ENCODE measurements at regions not wholly inside any gene's neighbourhood (a gene's known extent, or its start where the extent isn't known, plus 50 kb on each side); places are given as distances from the start of the nearest gene placed in this dataset.

DNA sequence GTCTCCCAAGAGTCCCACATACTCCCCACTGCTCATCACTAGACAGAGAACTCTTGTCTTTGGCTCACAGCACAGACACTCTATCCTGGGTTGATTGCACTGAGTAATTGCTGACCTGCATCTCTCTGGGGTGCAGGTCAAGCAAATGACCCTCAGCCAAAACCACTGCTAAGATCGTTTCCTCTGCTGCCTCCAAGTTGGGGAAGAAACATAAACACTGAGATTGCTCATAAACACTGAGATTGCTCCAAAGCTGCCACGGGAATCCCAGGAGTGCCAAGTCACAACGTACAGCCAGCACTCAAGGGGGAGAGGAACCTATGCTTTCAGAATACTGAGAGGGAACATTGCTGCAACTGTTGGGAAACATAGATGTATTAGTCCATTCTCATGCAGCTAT lies 1402.1 kb upstream of the ACO1 start:
- TF ChIP-seq, protein P1, sequence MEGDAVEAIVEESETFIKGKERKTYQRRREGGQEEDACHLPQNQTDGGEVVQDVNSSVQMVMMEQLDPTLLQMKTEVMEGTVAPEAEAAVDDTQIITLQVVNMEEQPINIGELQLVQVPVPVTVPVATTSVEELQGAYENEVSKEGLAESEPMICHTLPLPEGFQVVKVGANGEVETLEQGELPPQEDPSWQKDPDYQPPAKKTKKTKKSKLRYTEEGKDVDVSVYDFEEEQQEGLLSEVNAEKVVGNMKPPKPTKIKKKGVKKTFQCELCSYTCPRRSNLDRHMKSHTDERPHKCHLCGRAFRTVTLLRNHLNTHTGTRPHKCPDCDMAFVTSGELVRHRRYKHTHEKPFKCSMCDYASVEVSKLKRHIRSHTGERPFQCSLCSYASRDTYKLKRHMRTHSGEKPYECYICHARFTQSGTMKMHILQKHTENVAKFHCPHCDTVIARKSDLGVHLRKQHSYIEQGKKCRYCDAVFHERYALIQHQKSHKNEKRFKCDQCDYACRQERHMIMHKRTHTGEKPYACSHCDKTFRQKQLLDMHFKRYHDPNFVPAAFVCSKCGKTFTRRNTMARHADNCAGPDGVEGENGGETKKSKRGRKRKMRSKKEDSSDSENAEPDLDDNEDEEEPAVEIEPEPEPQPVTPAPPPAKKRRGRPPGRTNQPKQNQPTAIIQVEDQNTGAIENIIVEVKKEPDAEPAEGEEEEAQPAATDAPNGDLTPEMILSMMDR (conservative IDR thresholded peaks at IDR 0.05; ENCODE audit: low read length) = no peak
- TF ChIP-seq EZH2phosphoT487 (IDR thresholded peaks at IDR 0.05; ENCODE audit: borderline replicate concordance) = no peak
- Histone ChIP-seq H3K9me2 (replicated peaks; ENCODE audit: low read depth, low read length) (no peaks in the 10 kb centered on the region), H3K4me1 (ENCODE audit: insufficient read depth, low read length, poor library complexity, severe bottlenecking) (no peaks in the 10 kb centered on the region), H3K4me2 (ENCODE audit: low read depth, low read length, poor library complexity, severe bottlenecking) (no peak overlapping the region), H4K20me1 (ENCODE audit: insufficient read depth, low read length, poor library complexity, severe bottlenecking) (no peaks in the 10 kb centered on the region), H3K27me3 (ENCODE audit: insufficient read depth, low read length, poor library complexity, severe bottlenecking) (no peaks in the 10 kb centered on the region), H3F3A (ENCODE audit: low read depth) (no peaks in the 10 kb centered on the region), H3K9ac (ENCODE audit: low read depth, low read length, poor library complexity, severe bottlenecking) (no peak overlapping the region), H2AFZ (ENCODE audit: low read length) (no peak overlapping the region), H3K4me3 (ENCODE audit: low read length, poor library complexity, severe bottlenecking) (no peak overlapping the region), H3K9me3 (ENCODE audit: insufficient read depth, low read depth, low read length) (no peaks in the 10 kb centered on the region; the same call in 1 of the 2 replicates), H3K79me2 (ENCODE audit: insufficient read depth, low read length) (no peaks in the 10 kb centered on the region), H3K36me3 (ENCODE audit: insufficient read depth, low read length) (no peaks in the 10 kb centered on the region)

DNA sequence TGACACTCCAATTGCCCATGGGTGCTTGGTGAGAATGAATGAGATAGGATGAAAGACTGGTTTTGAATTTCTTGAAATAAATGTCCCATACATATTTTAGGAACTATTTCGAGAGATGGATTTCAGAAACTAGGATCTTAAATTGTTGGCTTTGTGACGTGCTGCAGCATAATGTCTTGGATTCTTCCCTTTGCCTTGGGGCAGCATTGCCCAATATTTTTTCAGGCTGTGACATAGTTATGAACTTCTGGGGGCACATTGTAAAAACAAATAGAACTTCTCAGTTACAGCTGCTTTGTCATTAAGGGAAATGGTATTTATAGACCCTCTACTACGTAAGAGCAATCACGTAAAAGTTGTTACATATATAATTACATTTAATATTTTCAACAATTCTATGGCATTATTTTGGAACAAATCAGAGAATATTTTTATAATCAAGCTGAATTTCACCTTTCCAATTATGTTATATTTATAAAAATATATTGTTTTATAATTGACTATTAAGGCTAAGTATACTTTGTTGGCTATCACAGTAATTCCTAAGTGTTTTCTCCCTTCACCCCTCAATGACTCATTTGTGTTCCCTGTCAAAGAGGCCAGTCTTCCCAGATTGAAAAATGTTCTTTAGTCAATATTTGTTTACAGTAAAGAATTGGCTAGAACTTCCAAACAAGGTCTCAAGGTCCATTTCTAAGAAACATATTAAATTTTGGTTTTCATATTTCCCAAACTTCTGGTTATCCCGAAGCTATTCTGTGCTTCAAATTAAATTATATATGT lies 1388.3 kb upstream of the ACO1 start:
- H3K36me3 ChIP-seq (ENCODE audit: insufficient read depth, low read length) = no peaks in the 10 kb centered on the region

DNA sequence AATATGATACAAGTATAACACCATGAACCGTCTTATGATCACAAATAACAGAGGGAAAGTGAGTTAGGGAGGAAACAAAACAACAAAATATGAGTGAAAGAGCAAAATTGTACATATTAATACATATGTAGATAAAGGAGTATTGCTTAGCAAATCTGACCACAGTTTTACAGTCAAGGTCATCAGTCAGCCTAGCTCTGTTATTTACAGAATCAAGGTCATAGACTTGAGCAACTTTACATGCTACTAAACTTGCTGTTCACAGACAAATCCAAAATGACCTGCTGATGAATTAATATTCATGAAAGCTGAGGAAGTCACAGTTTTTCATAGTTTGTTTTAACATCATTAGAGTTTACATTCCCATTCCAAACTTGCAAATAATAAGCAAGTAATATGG lies 1387.7 kb upstream of the ACO1 start:
- TF ChIP-seq, protein P1 (conservative IDR thresholded peaks at IDR 0.05; ENCODE audit: low read length) = no peak
- no peak for TF ChIP-seq EZH2phosphoT487 (IDR thresholded peaks at IDR 0.05; ENCODE audit: borderline replicate concordance)
- Histone ChIP-seq H3K4me2 (ENCODE audit: low read depth, low read length, poor library complexity, severe bottlenecking) (no peak overlapping the region), H3K9me2 (replicated peaks; ENCODE audit: low read depth, low read length) (no peaks in the 10 kb centered on the region), H3K36me3 (ENCODE audit: insufficient read depth, low read length) (no peaks in the 10 kb centered on the region), H3K4me3 (ENCODE audit: low read length, poor library complexity, severe bottlenecking) (no peak overlapping the region), H3K79me2 (ENCODE audit: insufficient read depth, low read length) (no peaks in the 10 kb centered on the region), H3K9me3 (ENCODE audit: insufficient read depth, low read depth, low read length) (no peaks in the 10 kb centered on the region), H4K20me1 (ENCODE audit: insufficient read depth, low read length, poor library complexity, severe bottlenecking) (no peaks in the 10 kb centered on the region), H2AFZ (ENCODE audit: low read length) (no peak overlapping the region), H3K9ac (ENCODE audit: low read depth, low read length, poor library complexity, severe bottlenecking) (no peak overlapping the region), H3K27me3 (ENCODE audit: insufficient read depth, low read length, poor library complexity, severe bottlenecking) (no peaks in the 10 kb centered on the region), H3K4me1 (ENCODE audit: insufficient read depth, low read length, poor library complexity, severe bottlenecking) (no peaks in the 10 kb centered on the region), H3F3A (ENCODE audit: low read depth) (no peaks in the 10 kb centered on the region)

More for the DNA sequence above, 1388.3 kb upstream of the ACO1 start:
- Histone ChIP-seq H3K27me3 (ENCODE audit: insufficient read depth, low read length, poor library complexity, severe bottlenecking) (no peaks in the 10 kb centered on the region), H3K9ac (ENCODE audit: low read depth, low read length, poor library complexity, severe bottlenecking) (no peak overlapping the region), H3K9me3 (ENCODE audit: insufficient read depth, low read depth, low read length) (no peaks in the 10 kb centered on the region), H3K4me2 (ENCODE audit: low read depth, low read length, poor library complexity, severe bottlenecking) (no peak overlapping the region), H4K20me1 (ENCODE audit: insufficient read depth, low read length, poor library complexity, severe bottlenecking) (no peaks in the 10 kb centered on the region), H3K4me3 (ENCODE audit: low read length, poor library complexity, severe bottlenecking) (no peak overlapping the region), H3K4me1 (ENCODE audit: insufficient read depth, low read length, poor library complexity, severe bottlenecking) (no peaks in the 10 kb centered on the region), H3F3A (ENCODE audit: low read depth) (no peaks in the 10 kb centered on the region), H2AFZ (ENCODE audit: low read length) (no peak overlapping the region), H3K79me2 (ENCODE audit: insufficient read depth, low read length) (no peaks in the 10 kb centered on the region), H3K9me2 (replicated peaks; ENCODE audit: low read depth, low read length) (no peaks in the 10 kb centered on the region)
- no peak for TF ChIP-seq EZH2phosphoT487 (IDR thresholded peaks at IDR 0.05; ENCODE audit: borderline replicate concordance)
- TF ChIP-seq, protein P1 (conservative IDR thresholded peaks at IDR 0.05; ENCODE audit: low read length) = no peak

All from Loucy (cell line).